NCI-H510A treated with DMSO at 0.1 percent for 48 hours (cell line): ENCODE measurements at regions not wholly inside any gene's neighbourhood (a gene's known extent, or its start where the extent isn't known, plus 50 kb on each side); places are given as distances from the start of the nearest gene placed in this dataset.
A peak's percentile ranks its signal among the peaks of the same experiment; 100 is the strongest.

Source experiments
- DNase-seq: peaks from one replicate; lab custom pipeline; 2025; lab: John Stamatoyannopoulos, UW

GRCh38 chr14:86521031-86521730 lies 991.2 kb downstream of the FLRT2 start:
- no peak for DNase-seq

GRCh38 chr14:86518298-86518697 lies 988.4 kb downstream of the FLRT2 start:
- DNase-seq, result no peak

- no peak for DNase-seq
Observed at GRCh38 chr14:86515195-86515594, 985.3 kb downstream of the FLRT2 start.

- no peak for DNase-seq
Observed at GRCh38 chr14:86513564-86513963, 983.6 kb downstream of the FLRT2 start.

GRCh38 chr14:86513056-86513455 lies 983.1 kb downstream of the FLRT2 start:
- DNase-seq, result no peak

GRCh38 chr14:86510491-86510890 lies 980.5 kb downstream of the FLRT2 start:
- no peak for DNase-seq

- DNase-seq, result no peak
Observed at GRCh38 chr14:86505808-86506207, 975.9 kb downstream of the FLRT2 start.

- no peak for DNase-seq
Observed at GRCh38 chr14:86501611-86502010, 971.7 kb downstream of the FLRT2 start.

- peak; percentile 78 for DNase-seq
Observed at GRCh38 chr14:86491743-86492142, 961.8 kb downstream of the FLRT2 start.

GRCh38 chr14:86481104-86481503 lies 951.2 kb downstream of the FLRT2 start:
- DNase-seq, result no peak

GRCh38 chr14:86464341-86464740 lies 934.4 kb downstream of the FLRT2 start:
- DNase-seq, result no peak

GRCh38 chr14:86462193-86462753 lies 932.3 kb downstream of the FLRT2 start:
- no peak for DNase-seq

- DNase-seq, result no peak
Observed at GRCh38 chr14:86457481-86458135, 927.7 kb downstream of the FLRT2 start.

- DNase-seq, result no peak
Observed at GRCh38 chr14:86450085-86450484, 920.1 kb downstream of the FLRT2 start.

- DNase-seq, result no peak
Observed at GRCh38 chr14:86442135-86442534, 912.2 kb downstream of the FLRT2 start.

GRCh38 chr14:86430853-86431252 lies 900.9 kb downstream of the FLRT2 start:
- DNase-seq, result no peak

- no peak for DNase-seq
Observed at GRCh38 chr14:86423214-86423613, 893.3 kb downstream of the FLRT2 start.

GRCh38 chr14:86420131-86420530 lies 890.2 kb downstream of the FLRT2 start:
- no peak for DNase-seq

- DNase-seq, result no peak
Observed at GRCh38 chr14:86414146-86414545, 884.2 kb downstream of the FLRT2 start.

- DNase-seq, result no peak
Observed at GRCh38 chr14:86404989-86405649, 875.2 kb downstream of the FLRT2 start.

- no peak for DNase-seq
Observed at GRCh38 chr14:86404425-86404824, 874.5 kb downstream of the FLRT2 start.

GRCh38 chr14:86402545-86402944 lies 872.6 kb downstream of the FLRT2 start:
- no peak for DNase-seq

GRCh38 chr14:86391085-86391484 lies 861.1 kb downstream of the FLRT2 start:
- no peak for DNase-seq
